Vagina (tissue), 2 donors: ENCODE measurements at regions not wholly inside any gene's neighbourhood (a gene's known extent, or its start where the extent isn't known, plus 50 kb on each side); places are given as distances from the start of the nearest gene placed in this dataset.

Experiments used
- DNase-seq, 2 donors: peaks; one replicate each; pipeline ENCODE4 v3.0.0-alpha.2; 2017; ENCODE audit errors: extremely low spot score in 2 of 2
- H3K27ac ChIP-seq: fragments of 200-600 bp; sonication (generic); one replicate; pipeline ENCODE4 v1.5.1; 2019
- H3K27me3 ChIP-seq: fragments of 200-600 bp; sonication (generic); one replicate; pipeline ENCODE4 v1.5.1; 2019
- H3K36me3 ChIP-seq, 2 donors: fragments of 200-600 bp; sonication (generic); one replicate each; pipeline ENCODE4 v1.5.1; 2017 to 2019
- H3K4me1 ChIP-seq: fragments of 200-600 bp; sonication (generic); one replicate; pipeline ENCODE4 v1.5.1; 2019
- H3K4me3 ChIP-seq, 2 donors: fragments of 200-600 bp; sonication (generic); 1 replicate in 1 of 2; 2 replicates in 1 of 2; pipeline ENCODE4 v1.5.1; 2016 to 2019
- H3K9me3 ChIP-seq: fragments of 200-600 bp; sonication (generic); one replicate; pipeline ENCODE4 v1.5.1; 2019
- CTCF ChIP-seq, 3 experiments: fragments of 450-650 bp in 2 of 3; fragments of 200-600 bp in 1 of 3; sonication (generic) in 1 of 3; IDR thresholded peaks; one replicate each; pipeline ENCODE4 v1.5.1; 2017 to 2019; ENCODE audit warnings: antibody characterized with exemption in 3 of 3, mild to moderate bottlenecking in 2 of 3, moderate library complexity in 2 of 3
- POLR2A ChIP-seq, 2 donors: fragments of 450-650 bp; IDR thresholded peaks; one replicate each; pipeline ENCODE4 v1.6.1; 2017; ENCODE audit warnings: antibody characterized with exemption in 2 of 2, mild to moderate bottlenecking in 2 of 2, moderate library complexity in 2 of 2
- POLR2AphosphoS5 ChIP-seq, 2 donors: sonication (generic); formaldehyde crosslinking; IDR thresholded peaks; one replicate each; pipeline ENCODE4 v1.9.0; 2017; ENCODE audit warnings: antibody characterized with exemption in 2 of 2, mild to moderate bottlenecking in 2 of 2, low read depth in 1 of 2; ENCODE audit not compliant: insufficient read depth in 1 of 2
- intact Hi-C: fragments of 100-400 bp; cut with DNase I; formaldehyde crosslinking; loops from one replicate; pipeline ENCODE4 v1.15.1; 2023

- intact Hi-C loops = no loop called here
- no peak for DNase-seq
- no peak overlapping the region for H3K27ac ChIP-seq
- H3K4me3 ChIP-seq = no peak overlapping the region
- H3K27me3 ChIP-seq = no peaks in the 10 kb centered on the region
- no peaks in the 10 kb centered on the region for H3K9me3 ChIP-seq
- H3K36me3 ChIP-seq = no peaks in the 10 kb centered on the region
- no peaks in the 10 kb centered on the region for H3K4me1 ChIP-seq
- TF ChIP-seq CTCF (IDR thresholded peaks at IDR 0.05) = no peak
- TF ChIP-seq POLR2A (IDR thresholded peaks at IDR 0.05) = no peak
- TF ChIP-seq POLR2AphosphoS5 (IDR thresholded peaks at IDR 0.05; ENCODE audit: insufficient read depth in 1 of 2, low read depth in 1 of 2) = no peak
These were observed 422.7 kb downstream of the GRIA2 start for GRCh38 chr4:157643257-157643656.

- intact Hi-C loops = no loop called here
These were observed 413.5 kb downstream of the GRIA2 start for GRCh38 chr4:157634057-157634456.

GRCh38 chr4:157616741-157617472 lies 396.4 kb downstream of the GRIA2 start:
- no peaks in the 10 kb centered on the region for H3K9me3 ChIP-seq
- no peaks in the 10 kb centered on the region for H3K27me3 ChIP-seq
- TF ChIP-seq POLR2AphosphoS5 (IDR thresholded peaks at IDR 0.05; ENCODE audit: insufficient read depth in 1 of 2, low read depth in 1 of 2) (no peak), CTCF (IDR thresholded peaks at IDR 0.05) (no peak), POLR2A (IDR thresholded peaks at IDR 0.05) (no peak)
- DNase-seq = no peak
- intact Hi-C loops = no loop called here
- no peak overlapping the region for H3K4me3 ChIP-seq
- no peaks in the 10 kb centered on the region for H3K4me1 ChIP-seq
- no peaks in the 10 kb centered on the region for H3K36me3 ChIP-seq
- H3K27ac ChIP-seq = no peak overlapping the region

More at GRCh38 chr4:157634057-157634456, 413.5 kb downstream of the GRIA2 start:
- Histone ChIP-seq H3K4me3 (no peak overlapping the region), H3K9me3 (no peaks in the 10 kb centered on the region), H3K4me1 (no peaks in the 10 kb centered on the region), H3K36me3 (no peaks in the 10 kb centered on the region), H3K27me3 (no peaks in the 10 kb centered on the region), H3K27ac (no peak overlapping the region)
- TF ChIP-seq POLR2A (IDR thresholded peaks at IDR 0.05) (no peak), CTCF (IDR thresholded peaks at IDR 0.05) (no peak), POLR2AphosphoS5 (IDR thresholded peaks at IDR 0.05; ENCODE audit: insufficient read depth in 1 of 2, low read depth in 1 of 2) (no peak)
- no peak for DNase-seq

GRCh38 chr4:157607996-157608395 lies 387.5 kb downstream of the GRIA2 start:
- H3K9me3 ChIP-seq = no peaks in the 10 kb centered on the region
- TF ChIP-seq POLR2AphosphoS5 (IDR thresholded peaks at IDR 0.05; ENCODE audit: insufficient read depth in 1 of 2, low read depth in 1 of 2) (no peak), CTCF (IDR thresholded peaks at IDR 0.05) (no peak), POLR2A (IDR thresholded peaks at IDR 0.05) (no peak)
- no peaks in the 10 kb centered on the region for H3K4me1 ChIP-seq
- H3K27ac ChIP-seq = no peak overlapping the region
- no peak for DNase-seq
- no peak overlapping the region for H3K4me3 ChIP-seq
- no peaks in the 10 kb centered on the region for H3K27me3 ChIP-seq
- intact Hi-C loops = no loop called here
- no peaks in the 10 kb centered on the region for H3K36me3 ChIP-seq

GRCh38 chr4:157600583-157600982 lies 380.1 kb downstream of the GRIA2 start:
- TF ChIP-seq POLR2AphosphoS5 (IDR thresholded peaks at IDR 0.05; ENCODE audit: insufficient read depth in 1 of 2, low read depth in 1 of 2) (no peak), CTCF (IDR thresholded peaks at IDR 0.05) (no peak), POLR2A (IDR thresholded peaks at IDR 0.05) (no peak)
- no peak for DNase-seq
- Histone ChIP-seq H3K27ac (no peak overlapping the region), H3K27me3 (no peaks in the 10 kb centered on the region), H3K36me3 (no peaks in the 10 kb centered on the region), H3K4me3 (no peak overlapping the region), H3K4me1 (no peaks in the 10 kb centered on the region), H3K9me3 (no peaks in the 10 kb centered on the region)
- intact Hi-C loops = no loop called here
